Embryonic facial prominence (tissue), 1 donor: ENCODE measurements at regions not wholly inside any gene's neighbourhood (a gene's known extent, or its start where the extent isn't known, plus 50 kb on each side); places are given as distances from the start of the nearest gene placed in this dataset.

ENCODE experiments used
- DNase-seq: peaks from one replicate; pipeline ENCODE4 v3.0.0-alpha.2; 2016; ENCODE audit errors: extremely low spot score

- no peak for DNase-seq
These were observed 107.2 kb upstream of the ANO1 start for GRCh38 chr11:69970785-69971535.

GRCh38 chr11:69971741-69972140, 106.4 kb upstream of the ANO1 start:
- no peak for DNase-seq

- DNase-seq, result no peak
These were observed 105.7 kb upstream of the ANO1 start for GRCh38 chr11:69972351-69972802.

- DNase-seq, result no peak
These were observed 103.6 kb upstream of the ANO1 start for GRCh38 chr11:69974528-69974927.

- no peak for DNase-seq
These were observed 102.3 kb upstream of the ANO1 start for GRCh38 chr11:69975822-69976221.

- no peak for DNase-seq
These were observed 101.3 kb upstream of the ANO1 start for GRCh38 chr11:69976794-69977193.

GRCh38 chr11:69977951-69978350, 100.2 kb upstream of the ANO1 start:
- DNase-seq, result no peak

GRCh38 chr11:69978841-69979614, 99.1 kb upstream of the ANO1 start:
- no peak for DNase-seq

GRCh38 chr11:69979632-69980031, 98.5 kb upstream of the ANO1 start:
- no peak for DNase-seq

- DNase-seq, result no peak
These were observed 96.9 kb upstream of the ANO1 start for GRCh38 chr11:69981119-69981784.

GRCh38 chr11:69982690-69983570, 95.2 kb upstream of the ANO1 start:
- no peak for DNase-seq

GRCh38 chr11:69983571-69983877, 94.6 kb upstream of the ANO1 start:
- DNase-seq, result no peak

- DNase-seq, result no peak
These were observed 94.1 kb upstream of the ANO1 start for GRCh38 chr11:69983897-69984438.

GRCh38 chr11:69984457-69985261, 93.5 kb upstream of the ANO1 start:
- no peak for DNase-seq

GRCh38 chr11:69985331-69985640, 92.8 kb upstream of the ANO1 start:
- DNase-seq, result no peak

- no peak for DNase-seq
These were observed 92.3 kb upstream of the ANO1 start for GRCh38 chr11:69985641-69986439.

- DNase-seq, result no peak
These were observed 91.7 kb upstream of the ANO1 start for GRCh38 chr11:69986440-69986787.

- DNase-seq, result no peak
These were observed 91.3 kb upstream of the ANO1 start for GRCh38 chr11:69986830-69987229.

- DNase-seq, result no peak
These were observed 86.1 kb upstream of the ANO1 start for GRCh38 chr11:69992026-69992425.
